Adrenal gland (tissue), 5 donors: ENCODE measurements at regions not wholly inside any gene's neighbourhood (a gene's known extent, or its start where the extent isn't known, plus 50 kb on each side); places are given as distances from the start of the nearest gene placed in this dataset.
"Not testable (repeated sequence)": the region's sequence is repeated elsewhere in the genome, so short reads cannot be mapped to it uniquely, and the experiment has no call there.

Source experiments
- POLR2A ChIP-seq, 2 donors: fragments of 450-650 bp; IDR thresholded peaks; one replicate each; pipeline ENCODE4 v1.6.1; 2017; ENCODE audit warnings: antibody characterized with exemption in 2 of 2, mild to moderate bottlenecking in 2 of 2, moderate library complexity in 1 of 2
- TF ChIP-seq, protein P1 (sequence below), 6 experiments: fragments of 450-650 bp in 4 of 6; fragments of 200-600 bp in 2 of 6; sonication (generic) in 1 of 6; IDR thresholded peaks; 1 replicate in 5 of 6; 2 replicates in 1 of 6; pipeline versions ENCODE4 v1.5.1 to v1.8.0; 2016 to 2021; ENCODE audit warnings: antibody characterized with exemption in 6 of 6, mild to moderate bottlenecking in 2 of 6, moderate library complexity in 1 of 6
- donor health status: DM: no; HTN: no; CAD: no.

GRCh38 chr7:22032356-22032755, 86.7 kb upstream of the CDCA7L start:
- TF ChIP-seq, protein P1, sequence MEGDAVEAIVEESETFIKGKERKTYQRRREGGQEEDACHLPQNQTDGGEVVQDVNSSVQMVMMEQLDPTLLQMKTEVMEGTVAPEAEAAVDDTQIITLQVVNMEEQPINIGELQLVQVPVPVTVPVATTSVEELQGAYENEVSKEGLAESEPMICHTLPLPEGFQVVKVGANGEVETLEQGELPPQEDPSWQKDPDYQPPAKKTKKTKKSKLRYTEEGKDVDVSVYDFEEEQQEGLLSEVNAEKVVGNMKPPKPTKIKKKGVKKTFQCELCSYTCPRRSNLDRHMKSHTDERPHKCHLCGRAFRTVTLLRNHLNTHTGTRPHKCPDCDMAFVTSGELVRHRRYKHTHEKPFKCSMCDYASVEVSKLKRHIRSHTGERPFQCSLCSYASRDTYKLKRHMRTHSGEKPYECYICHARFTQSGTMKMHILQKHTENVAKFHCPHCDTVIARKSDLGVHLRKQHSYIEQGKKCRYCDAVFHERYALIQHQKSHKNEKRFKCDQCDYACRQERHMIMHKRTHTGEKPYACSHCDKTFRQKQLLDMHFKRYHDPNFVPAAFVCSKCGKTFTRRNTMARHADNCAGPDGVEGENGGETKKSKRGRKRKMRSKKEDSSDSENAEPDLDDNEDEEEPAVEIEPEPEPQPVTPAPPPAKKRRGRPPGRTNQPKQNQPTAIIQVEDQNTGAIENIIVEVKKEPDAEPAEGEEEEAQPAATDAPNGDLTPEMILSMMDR (IDR thresholded peaks at IDR 0.05), result not testable (repeated sequence)
- not testable (repeated sequence) for TF ChIP-seq POLR2A (IDR thresholded peaks at IDR 0.05)
